Keratinocyte (primary cell): ENCODE measurements at regions not wholly inside any gene's neighbourhood (a gene's known extent, or its start where the extent isn't known, plus 50 kb on each side); places are given as distances from the start of the nearest gene placed in this dataset.

Experiments
- CTCF ChIP-seq, 3 experiments: IDR thresholded peaks in 1 of 3; conservative IDR thresholded peaks in 1 of 3; optimal IDR thresholded peaks in 1 of 3; 2 replicates in 2 of 3; 3 replicates in 1 of 3; pipeline versions ENCODE3 to v1.5.1; 2011; ENCODE audit warnings: low read length in 3 of 3, mild to moderate bottlenecking in 3 of 3, moderate library complexity in 2 of 3, control low read depth in 1 of 3, inconsistent platforms in 1 of 3; ENCODE audit not compliant: insufficient read depth in 2 of 3; ENCODE audit errors: extremely low read depth in 1 of 3
- EZH2 ChIP-seq: IDR thresholded peaks from one replicate; pipeline ENCODE4 v1.6.1; 2012; ENCODE audit warnings: inconsistent platforms, mild to moderate bottlenecking, low read length, moderate library complexity

- no peak for TF ChIP-seq CTCF (optimal IDR thresholded peaks at IDR 0.05 in 1 of 3, IDR thresholded peaks at IDR 0.05 in 1 of 3, conservative IDR thresholded peaks at IDR 0.05 in 1 of 3; ENCODE audit: extremely low read depth in 1 of 3, insufficient read depth in 2 of 3, low read length in 3 of 3)
- no peak for TF ChIP-seq EZH2
Measured at GRCh38 chr13:106858903-106859532, 291.1 kb upstream of the ARGLU1 start.
